Fibroblast of lung (primary cell): ENCODE measurements at regions not wholly inside any gene's neighbourhood (a gene's known extent, or its start where the extent isn't known, plus 50 kb on each side); places are given as distances from the start of the nearest gene placed in this dataset.

Experiments
- EZH2 ChIP-seq: IDR thresholded peaks from 2 replicates; pipeline ENCODE4 v1.5.1; 2012; ENCODE audit warnings: low read length, control low read depth, mild to moderate bottlenecking; ENCODE audit errors: missing control alignments
- TF ChIP-seq, protein P1 (sequence below), 2 donors: IDR thresholded peaks in 1 of 2; conservative IDR thresholded peaks in 1 of 2; 1 replicate in 1 of 2; 2 replicates in 1 of 2; pipeline ENCODE4 v1.5.1; 2011 to 2012; ENCODE audit warnings: low read length in 2 of 2, control low read depth in 1 of 2, inconsistent platforms in 1 of 2, low read depth in 1 of 2, mild to moderate bottlenecking in 1 of 2

DNA sequence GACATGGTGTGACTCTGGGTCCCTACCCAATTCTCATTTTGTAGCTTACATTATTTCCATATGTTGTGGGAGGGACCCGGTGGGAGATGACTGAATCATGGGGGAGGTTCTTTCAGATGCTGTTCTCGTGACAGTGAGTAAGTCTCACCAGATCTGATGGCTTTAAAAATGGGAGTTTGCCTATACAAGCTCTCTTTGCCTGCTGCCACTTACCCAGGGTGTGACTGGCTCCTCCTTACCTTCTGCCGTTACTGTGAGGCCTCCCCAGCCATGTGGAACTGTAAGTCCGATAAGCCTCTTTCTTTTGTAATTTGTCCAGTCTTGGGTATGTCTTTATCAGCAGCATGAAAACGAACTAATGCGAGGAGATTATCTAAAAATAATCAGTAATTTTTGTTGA is 1683.2 kb upstream of the SLC39A10 start:
- TF ChIP-seq EZH2, result no peak
- TF ChIP-seq, protein P1, sequence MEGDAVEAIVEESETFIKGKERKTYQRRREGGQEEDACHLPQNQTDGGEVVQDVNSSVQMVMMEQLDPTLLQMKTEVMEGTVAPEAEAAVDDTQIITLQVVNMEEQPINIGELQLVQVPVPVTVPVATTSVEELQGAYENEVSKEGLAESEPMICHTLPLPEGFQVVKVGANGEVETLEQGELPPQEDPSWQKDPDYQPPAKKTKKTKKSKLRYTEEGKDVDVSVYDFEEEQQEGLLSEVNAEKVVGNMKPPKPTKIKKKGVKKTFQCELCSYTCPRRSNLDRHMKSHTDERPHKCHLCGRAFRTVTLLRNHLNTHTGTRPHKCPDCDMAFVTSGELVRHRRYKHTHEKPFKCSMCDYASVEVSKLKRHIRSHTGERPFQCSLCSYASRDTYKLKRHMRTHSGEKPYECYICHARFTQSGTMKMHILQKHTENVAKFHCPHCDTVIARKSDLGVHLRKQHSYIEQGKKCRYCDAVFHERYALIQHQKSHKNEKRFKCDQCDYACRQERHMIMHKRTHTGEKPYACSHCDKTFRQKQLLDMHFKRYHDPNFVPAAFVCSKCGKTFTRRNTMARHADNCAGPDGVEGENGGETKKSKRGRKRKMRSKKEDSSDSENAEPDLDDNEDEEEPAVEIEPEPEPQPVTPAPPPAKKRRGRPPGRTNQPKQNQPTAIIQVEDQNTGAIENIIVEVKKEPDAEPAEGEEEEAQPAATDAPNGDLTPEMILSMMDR (conservative IDR thresholded peaks at IDR 0.05 in 1 of 2, IDR thresholded peaks at IDR 0.05 in 1 of 2; ENCODE audit: low read depth in 1 of 2, low read length in 2 of 2), result no peak
